C4-2B (cell line): ENCODE measurements at regions not wholly inside any gene's neighbourhood (a gene's known extent, or its start where the extent isn't known, plus 50 kb on each side); places are given as distances from the start of the nearest gene placed in this dataset.

Source experiments
- ZFX ChIP-seq: fragments of 450-650 bp; IDR thresholded peaks from 2 replicates; pipeline ENCODE4 v1.6.1; 2017
- TF ChIP-seq, protein P1 (sequence below): fragments of 450-650 bp; conservative IDR thresholded peaks from 2 replicates; pipeline ENCODE4 v1.5.1; 2017; ENCODE audit warnings: mild to moderate bottlenecking

DNA sequence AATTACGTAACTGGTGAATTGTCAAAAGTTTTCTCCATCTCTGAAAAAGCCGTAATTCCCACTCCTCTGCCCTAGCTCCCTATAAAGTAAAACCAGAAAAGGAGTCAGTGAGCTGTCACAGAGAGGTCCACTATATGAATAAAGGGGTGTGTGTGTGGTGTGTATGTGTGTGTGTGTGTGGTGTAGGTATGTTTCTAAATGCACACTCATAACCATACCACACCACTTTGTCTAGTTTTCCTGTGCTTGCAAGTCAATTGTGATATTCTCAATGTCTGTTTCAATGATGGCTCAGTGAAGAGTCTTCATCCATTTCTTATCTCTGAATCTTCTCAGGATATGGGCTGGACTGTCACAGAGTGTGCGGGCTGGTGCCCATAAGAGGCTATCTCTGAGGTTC, 54.8 kb upstream of the CCDC68 start:
- TF ChIP-seq, protein P1, sequence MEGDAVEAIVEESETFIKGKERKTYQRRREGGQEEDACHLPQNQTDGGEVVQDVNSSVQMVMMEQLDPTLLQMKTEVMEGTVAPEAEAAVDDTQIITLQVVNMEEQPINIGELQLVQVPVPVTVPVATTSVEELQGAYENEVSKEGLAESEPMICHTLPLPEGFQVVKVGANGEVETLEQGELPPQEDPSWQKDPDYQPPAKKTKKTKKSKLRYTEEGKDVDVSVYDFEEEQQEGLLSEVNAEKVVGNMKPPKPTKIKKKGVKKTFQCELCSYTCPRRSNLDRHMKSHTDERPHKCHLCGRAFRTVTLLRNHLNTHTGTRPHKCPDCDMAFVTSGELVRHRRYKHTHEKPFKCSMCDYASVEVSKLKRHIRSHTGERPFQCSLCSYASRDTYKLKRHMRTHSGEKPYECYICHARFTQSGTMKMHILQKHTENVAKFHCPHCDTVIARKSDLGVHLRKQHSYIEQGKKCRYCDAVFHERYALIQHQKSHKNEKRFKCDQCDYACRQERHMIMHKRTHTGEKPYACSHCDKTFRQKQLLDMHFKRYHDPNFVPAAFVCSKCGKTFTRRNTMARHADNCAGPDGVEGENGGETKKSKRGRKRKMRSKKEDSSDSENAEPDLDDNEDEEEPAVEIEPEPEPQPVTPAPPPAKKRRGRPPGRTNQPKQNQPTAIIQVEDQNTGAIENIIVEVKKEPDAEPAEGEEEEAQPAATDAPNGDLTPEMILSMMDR, result no peak
- TF ChIP-seq ZFX, result no peak
